HG03558 (cell line): ENCODE measurements at regions not wholly inside any gene's neighbourhood (a gene's known extent, or its start where the extent isn't known, plus 50 kb on each side); places are given as distances from the start of the nearest gene placed in this dataset.

Source experiments
- ATAC-seq: cut with Tn5 transposase; IDR thresholded peaks from one replicate; pipeline ENCODE4 v1.9.1; 2021; ENCODE audit warnings: moderate number of reproducible peaks; ENCODE audit not compliant: unreplicated experiment; ENCODE audit errors: extremely low read depth

DNA sequence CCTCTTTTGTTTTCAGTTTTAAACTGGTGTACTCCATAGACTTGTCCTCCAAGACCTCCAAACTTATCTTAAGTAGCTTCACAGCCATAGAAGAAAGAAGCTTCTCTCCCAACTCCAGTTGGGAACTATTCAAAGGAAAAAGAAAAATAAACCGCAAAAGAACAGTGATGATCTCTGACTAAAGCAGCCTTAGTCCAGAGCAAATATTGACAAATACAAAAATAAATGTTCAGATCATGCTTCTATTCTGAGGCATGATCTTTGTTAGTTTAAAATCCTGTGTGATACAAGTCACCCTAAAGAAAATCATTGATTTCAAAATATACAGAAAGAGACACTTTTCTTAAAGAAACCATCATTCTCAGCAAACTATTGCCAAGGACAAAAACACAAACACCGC, 373.0 kb upstream of the SMIM30 start:
- no peak for ATAC-seq

DNA sequence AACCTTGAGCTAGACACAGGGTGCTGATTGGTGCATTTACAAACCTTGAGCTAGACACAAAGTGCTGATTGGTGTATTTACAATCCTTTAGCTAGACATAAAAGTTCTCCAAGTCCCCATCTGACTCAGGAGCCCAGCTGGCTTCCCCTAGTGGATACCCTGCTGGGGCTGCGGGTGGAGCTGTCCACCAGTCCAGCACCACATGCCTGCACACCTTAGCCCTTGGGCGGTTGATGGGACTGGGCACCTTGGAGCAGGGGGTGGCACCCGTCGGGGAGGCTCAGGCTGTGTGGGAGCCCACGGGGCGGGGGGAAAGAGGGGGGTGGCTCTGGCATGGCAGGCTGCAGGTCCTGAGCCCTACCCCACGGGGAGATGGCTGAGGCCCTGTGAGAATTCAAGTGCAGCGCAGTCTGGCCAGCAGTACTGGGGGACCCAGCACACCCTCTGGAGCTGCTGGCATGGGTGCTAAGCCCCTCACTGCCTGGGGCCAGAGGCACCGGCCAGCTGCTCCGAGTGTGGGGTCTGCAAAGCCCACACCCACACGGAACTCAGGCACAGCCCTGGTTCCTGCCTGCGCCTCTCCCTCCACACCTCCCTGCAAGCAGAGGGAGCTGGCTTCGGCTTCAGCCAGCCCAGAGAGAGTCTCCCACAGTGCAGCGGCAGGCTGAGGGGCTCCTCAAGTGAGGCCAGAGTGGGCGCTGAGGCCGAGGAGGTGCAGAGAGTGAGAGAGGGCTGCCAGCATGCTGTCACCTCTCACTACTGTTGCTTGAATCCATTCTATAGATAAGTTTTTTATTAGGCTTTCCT, 369.8 kb upstream of the SMIM30 start:
- no peak for ATAC-seq

DNA sequence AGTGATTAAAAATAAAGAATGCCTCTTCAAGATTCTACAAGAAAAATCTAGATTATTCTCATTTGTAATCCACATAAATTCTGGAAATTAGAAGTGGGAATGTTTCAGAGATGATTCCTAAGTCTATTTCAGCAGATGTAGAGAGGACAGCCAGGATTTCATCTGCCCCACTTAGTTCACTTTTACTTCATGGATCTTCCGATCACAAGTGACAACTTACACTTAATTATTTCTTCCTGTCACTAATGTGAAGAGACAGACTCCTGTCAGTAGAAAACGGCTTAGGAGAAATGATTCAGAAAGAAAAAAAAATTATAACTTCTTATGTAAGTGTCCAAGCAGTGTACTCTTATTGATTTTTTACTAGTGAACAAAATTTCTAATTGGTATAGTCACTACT, 368.2 kb upstream of the SMIM30 start:
- no peak for ATAC-seq

DNA sequence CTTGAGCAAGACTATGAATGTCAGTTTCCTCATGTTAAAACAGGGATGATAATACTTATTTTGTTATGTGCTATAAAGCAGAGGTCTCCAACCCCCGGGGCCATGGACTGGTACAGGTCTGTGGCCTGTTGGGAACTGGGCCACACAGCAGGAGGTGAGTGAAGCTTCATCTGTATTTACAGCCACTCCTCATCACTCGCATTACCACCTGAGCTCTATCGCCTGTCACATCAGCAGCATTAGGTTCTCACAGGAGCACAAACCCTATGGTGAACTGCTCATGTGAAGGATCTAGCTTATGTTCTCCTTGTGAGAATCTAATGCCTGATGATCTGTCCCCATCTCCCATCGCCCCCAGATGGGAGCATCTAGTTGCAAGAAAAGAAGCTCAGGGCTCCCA, 365.3 kb upstream of the SMIM30 start:
- ATAC-seq = no peak

DNA sequence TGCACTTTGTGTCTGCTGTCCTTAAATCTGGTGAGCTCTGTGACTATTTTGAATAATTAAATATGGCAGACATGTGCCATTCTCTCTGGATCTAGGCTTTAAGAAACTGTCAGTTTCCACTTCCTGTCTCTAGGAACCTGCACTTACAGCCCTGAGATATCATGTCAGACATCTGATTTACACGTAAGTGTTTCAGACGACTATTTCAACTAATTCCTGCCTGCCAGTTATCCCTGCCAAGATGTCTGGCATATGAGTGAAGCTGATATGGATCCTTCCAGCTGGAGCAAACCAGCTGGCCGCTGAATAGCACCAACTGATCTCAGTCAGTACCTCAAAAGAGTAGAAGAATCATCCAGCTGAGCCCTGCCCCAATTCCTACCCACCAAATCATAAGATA, 362.2 kb upstream of the SMIM30 start:
- ATAC-seq = no peak

DNA sequence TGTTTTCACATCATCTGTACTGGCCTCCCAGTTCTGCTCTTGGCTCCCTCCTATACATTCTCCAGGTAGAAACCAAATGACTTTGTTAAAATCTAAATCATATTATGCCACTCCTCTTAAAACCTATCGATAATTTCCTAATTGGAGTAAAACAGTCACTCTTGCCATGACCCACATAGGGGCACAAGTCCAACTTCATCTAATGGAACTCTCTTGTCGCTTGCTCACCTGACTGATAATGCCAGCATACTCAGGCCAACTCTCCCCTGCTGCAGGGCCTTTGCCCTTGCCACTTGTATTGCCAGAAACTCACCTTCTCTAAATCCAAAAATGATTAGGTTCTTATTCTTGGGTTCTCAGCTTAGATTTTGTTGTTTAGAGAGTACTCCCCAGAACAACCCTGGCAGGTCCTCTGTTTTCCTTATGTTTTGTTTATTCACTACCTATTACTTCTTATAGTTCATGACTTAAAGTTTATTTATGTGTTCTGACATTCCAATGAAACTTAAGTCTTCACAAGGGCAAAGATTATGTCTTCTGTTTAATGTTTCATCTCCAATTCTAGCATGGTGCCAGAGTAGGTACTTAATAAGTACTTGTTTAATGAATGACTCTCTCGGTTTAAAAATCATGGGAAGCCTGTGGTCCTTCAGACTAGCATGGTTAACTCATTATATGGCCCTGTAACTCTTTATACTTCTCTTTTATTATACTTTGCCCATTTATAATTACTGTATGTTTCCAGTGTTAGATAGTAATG, 345.9 kb upstream of the SMIM30 start:
- ATAC-seq = no peak

DNA sequence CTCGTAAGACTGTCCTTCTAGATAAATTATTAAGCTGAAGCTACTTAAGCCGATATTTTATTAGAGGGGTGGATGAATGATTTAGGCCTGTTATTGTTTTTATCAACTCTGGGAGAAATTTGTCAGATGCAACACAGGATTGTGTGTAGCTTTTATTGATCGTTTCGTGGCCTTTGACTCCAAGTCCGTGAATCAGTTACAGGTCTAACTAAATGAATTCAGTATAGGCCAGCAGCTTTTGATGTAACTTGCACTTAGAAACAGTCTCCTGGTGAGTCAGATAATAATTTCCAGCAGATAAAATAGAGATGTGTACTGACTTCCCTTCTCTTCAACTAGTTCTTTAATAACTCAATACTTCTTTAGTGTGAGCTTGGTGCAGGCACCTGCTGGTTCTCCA, 341.7 kb upstream of the SMIM30 start:
- no peak for ATAC-seq

DNA sequence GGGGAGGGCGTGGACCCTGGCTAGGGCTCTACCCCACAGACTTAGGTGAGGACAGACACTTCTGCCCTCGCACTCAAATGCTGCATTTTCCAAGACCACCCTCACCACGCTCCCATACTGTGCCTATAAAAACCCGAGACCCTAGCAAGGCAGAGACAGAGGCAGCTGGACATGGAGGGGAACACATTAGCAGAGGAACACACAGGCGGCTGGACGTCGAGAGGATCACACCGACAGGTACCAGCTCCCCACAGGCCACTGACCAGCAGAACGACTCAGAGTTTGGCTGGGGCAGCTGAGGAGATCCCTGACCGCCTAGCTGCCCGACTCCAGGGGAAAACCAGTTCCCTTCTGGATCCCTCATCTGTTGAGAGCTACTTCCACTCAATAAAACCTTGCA, 338.2 kb upstream of the SMIM30 start:
- no peak for ATAC-seq

DNA sequence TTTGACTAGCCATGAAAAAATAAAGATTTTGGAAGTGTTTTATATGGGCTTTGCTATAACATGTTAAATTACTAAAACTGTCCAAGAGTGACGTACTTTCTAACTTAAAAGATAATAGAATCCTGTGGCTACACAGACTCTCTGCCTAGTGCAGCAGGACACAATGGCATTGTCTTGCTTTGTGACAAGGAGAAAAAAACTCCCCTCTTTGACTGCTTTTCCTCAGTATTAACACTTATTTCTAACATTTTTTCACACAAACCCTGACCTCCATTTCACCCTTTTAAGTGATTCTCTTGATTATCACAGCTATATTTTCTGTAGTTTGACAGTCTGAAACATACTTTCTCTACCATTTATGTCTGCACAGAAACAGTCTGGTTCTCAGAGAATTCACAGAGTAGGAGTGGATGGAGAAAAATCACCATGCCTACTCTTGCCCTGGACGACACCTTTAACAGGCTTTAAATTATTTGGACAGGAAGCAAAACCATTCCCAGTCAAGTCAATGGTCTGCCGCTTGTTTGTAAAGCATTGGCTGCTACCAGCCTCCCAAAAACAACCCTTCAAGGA, 336.3 kb upstream of the SMIM30 start:
- ATAC-seq = no peak

DNA sequence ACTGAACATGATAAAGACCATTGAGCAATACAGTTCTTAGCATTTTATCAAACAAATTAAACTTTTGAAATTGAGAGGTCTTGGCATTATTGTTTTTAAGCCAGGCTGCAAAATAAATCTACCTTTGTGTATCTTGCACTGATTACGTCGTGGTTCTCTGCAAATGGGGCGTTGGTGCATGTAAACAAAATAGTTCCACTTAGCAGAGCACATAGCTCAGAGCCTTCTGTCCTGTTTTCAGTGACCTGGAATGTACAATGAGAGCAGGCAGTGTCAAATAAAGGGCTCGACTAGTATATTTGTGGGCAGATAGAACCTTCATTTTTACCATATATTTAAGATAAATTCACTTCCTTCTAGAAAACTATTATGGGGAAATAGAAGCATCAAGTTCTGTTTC, 333.9 kb upstream of the SMIM30 start:
- no peak for ATAC-seq

DNA sequence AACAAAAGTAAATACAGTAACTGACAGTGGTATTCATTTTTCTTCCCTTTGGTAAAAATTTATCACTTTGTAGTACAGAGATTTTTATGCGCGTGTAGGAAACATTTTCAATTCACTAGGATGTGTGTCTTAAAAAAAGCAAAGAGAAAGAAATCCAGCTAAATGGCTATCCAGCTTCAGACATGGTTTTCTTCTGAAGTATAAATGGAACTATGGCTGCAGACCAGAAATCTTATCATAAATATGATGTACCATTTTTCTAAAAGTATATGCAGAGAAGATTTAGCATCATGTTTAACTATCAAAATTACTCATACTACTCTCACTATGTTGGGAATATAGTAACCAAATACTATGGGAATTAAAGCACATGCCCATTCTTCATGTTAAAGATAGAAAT, 328.4 kb upstream of the SMIM30 start:
- no peak for ATAC-seq

DNA sequence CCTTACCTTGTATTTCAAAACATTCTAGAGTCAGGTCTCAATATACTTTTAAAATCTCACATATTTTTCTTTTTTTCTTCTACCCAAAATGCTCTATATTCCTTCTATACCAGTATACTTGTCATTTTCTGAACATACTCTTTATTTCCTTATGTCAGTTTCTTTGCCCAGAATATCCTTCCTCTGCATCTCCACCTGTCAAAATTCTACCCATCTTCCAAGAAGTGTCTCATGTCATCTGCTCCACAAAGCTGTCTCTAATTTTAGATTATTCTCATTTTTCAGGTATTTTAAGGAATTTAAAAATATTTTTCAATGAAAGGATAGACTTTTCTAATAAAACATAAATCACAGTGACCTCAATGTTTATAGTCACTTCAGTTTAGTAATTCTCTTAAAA, 328.0 kb upstream of the SMIM30 start:
- no peak for ATAC-seq

DNA sequence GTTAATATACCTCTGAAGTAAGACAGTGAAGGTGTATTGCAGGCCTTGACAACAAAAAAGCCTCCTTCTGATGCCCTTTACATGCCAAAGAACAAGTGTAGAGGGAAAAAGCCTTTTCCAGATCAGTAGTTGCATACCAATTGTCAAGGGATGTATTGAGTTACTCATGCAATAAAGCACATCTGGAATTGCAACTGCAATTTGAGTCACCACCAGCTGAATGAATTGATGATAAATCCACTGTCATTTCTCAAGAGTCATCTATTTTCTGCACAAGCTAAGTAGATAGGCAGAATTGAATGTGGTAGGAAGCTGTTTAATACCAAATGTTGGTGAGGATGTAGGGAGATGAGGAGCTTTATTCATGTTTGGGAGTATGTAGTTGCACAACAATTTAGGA, 325.9 kb upstream of the SMIM30 start:
- no peak for ATAC-seq

DNA sequence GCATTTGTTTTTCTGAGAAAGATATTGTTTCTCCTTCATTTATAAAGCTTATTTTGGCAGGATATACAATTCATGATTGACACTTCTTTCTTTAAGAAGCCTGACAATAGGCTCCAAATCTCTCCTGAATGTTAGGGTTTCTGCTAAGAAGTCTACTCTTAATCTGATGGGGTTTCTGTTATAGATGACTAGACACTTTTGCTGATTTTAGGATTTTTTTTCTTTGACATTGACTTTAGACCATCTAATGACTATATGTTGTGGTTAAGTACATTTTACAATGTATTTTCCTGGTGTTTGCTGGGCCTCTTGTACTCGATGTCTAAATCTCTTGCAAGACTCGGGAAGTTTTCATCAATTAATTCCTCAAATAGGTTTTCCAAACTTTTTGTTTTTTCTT, 321.8 kb upstream of the SMIM30 start:
- ATAC-seq = no peak

DNA sequence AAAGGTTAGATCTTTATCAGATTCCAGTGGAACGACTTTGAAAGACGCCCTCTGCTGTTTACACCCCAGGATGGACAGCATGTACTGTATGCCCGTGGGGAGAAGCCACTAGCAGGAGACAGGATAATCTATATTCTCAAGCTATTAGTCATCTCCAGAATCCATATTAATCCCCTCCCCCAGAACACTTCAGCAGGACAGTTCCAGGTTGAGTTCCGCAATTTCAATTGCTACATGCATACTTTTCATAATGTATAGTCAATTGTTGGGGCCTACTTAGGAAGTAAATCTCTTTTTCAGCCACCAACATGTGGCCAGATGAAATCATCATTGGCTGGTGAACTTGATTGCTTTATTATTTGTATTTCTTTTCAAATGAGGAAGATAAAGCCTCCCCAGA, 313.1 kb upstream of the SMIM30 start:
- no peak for ATAC-seq

DNA sequence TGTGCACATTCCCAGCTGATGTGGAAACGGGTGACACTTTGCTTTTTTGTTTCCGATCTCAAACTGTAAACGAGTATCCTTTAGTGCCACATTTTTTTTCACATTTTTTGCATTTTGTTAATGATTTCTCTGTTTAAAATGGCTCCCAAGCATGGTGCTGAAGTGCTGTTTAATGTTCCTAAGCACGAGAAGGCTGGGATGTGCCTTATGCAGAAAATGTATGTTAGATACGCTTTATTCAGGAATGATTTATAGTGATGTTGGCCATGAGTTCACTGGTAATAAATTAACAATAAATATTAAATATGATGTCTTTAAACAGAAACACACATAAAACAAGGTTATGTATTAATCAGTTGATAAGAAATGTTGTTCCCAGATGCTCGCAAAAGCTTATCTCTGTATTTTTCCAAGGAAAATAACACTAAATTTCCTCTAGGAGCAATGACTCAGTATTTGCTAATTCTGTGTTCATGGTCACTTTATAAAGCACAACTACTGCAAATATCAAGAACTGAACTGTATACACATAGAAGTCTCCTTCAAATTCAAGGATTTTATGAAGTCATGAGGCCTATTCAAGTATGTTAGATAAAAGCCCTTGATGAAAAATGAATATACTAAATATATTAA, 305.9 kb upstream of the SMIM30 start:
- no peak for ATAC-seq

DNA sequence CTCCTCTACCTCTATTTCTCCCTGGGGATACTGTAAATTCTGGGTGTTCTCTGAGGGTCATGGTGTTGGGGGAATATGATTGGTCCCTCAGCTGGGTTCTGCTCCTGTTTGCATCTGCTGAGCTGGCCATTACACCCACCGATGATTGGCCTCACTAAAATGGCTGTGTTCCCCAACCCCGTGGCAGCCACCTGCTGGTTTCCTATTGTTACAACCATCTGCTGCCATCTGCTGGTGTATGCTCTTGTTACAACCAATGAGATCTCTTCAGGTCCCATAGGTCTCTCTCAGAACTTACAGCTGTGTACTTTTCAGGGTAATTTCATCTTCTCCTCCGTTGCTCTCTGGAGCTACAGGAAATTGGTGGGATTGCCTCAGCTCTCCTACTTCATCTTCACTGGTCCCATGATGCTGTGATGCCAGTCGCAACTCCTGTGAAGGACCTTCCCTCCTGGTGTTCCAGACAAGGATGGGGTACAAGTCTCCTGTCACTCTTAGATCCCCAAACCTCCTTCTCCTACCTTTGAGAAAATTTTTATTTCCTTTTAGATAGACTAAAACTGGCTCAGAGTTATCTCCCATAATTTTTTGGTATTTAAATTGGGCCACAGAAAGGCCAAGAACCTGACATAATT, 303.5 kb upstream of the SMIM30 start:
- ATAC-seq = peak; percentile 96

DNA sequence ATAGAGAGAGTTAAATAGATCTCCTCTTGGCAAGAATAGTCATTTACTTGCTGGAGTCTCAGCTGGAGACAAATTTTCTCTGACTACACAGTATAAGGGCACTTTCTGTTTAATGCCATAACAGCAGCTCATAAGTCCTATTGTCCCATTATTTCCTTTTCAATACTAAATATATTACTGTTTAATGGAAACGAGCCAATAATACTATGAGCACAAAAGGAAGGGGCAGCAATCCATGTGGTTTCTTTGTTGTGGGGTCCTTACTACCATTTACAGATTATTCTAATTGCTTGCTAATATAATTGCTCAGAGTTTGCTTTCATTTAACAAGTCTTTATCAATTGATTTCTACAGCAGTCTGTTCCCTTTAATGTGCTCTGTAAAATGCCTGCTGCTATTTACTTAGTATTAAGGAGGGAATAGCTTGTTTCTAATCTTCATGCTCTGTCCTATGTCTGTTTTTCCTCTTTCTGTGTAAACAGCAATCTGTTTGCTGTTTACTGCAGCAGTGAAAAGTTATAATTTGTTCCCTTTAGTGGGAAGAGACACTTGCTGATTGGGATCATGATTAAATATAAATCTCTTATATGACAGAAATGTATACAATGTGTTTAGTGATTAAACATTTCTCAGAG, 296.2 kb upstream of the SMIM30 start:
- ATAC-seq = no peak

DNA sequence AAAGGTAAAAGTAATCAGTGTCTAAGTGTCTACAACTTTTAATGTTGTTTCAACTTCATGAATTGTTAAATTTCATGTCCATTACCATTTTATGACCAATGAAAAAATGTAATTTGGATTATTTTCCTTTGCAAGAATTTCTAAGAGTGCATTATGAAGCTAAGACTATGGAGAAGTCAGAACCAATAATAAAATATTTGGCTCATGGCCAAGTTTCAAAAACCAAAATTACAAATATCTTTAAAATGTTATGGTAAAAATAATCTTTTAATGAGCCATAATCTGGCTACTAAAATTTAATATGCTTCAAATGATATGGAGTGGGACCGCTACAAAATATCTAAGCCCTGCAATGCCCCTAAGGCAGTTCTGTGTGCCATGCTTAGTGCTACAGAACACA, 294.1 kb upstream of the SMIM30 start:
- ATAC-seq = no peak

DNA sequence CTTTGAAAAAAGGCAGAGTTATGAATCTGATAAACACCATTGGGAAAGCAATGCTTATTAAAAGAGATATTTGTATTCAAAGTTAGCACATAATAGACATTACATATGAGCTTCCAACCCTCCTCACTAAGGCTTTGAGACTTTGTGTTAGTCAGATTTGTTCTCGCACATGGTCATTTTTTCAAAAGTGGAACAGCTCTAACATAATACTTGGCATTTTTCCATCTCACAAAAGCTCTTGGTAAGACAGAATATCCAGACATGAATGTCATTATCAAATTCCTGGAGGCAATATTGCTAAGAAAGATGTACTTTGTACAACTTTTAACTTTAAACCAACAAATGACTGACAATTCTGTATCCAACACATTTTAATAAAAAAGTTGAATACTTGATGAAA, 292.4 kb upstream of the SMIM30 start:
- ATAC-seq = no peak
